OCI-LY7 (cell line): ENCODE measurements at regions not wholly inside any gene's neighbourhood (a gene's known extent, or its start where the extent isn't known, plus 50 kb on each side); places are given as distances from the start of the nearest gene placed in this dataset.

Source experiments
- EZH2phosphoT487 ChIP-seq: fragments of 200-600 bp; sonication (generic); IDR thresholded peaks from 2 replicates; pipeline ENCODE4 v1.6.1; 2018; ENCODE audit warnings: low read depth, borderline replicate concordance, mild to moderate bottlenecking, mixed run types, antibody characterized with exemption, low read length, moderate library complexity, mixed read lengths
- TF ChIP-seq, protein P1 (sequence below): fragments of 200-600 bp; sonication (generic); conservative IDR thresholded peaks from 2 replicates; pipeline ENCODE4 v1.5.1; 2014; ENCODE audit warnings: mild to moderate bottlenecking, antibody characterized with exemption, low read length, moderate library complexity, mixed read lengths

DNA sequence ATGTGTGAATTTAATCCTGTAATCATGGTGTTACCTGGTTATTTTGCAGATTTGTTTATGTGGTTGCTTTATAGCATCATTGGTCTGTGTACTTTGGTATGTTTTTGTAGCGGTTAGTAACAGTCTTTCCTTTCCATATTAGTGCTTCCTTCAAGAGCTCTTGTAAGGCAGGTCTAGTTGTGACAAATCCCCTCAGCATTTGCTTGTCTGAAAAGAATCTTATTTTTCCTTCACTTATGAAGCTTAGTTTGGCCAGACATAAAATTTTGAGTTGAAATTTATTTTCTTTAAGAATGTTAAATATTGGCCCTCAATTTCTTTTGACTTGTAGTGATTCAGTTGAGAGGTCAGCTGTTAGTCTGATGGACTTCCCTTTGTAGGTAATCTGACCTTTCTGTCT, 1096.1 kb upstream of the SLIT2 start:
- TF ChIP-seq, protein P1, sequence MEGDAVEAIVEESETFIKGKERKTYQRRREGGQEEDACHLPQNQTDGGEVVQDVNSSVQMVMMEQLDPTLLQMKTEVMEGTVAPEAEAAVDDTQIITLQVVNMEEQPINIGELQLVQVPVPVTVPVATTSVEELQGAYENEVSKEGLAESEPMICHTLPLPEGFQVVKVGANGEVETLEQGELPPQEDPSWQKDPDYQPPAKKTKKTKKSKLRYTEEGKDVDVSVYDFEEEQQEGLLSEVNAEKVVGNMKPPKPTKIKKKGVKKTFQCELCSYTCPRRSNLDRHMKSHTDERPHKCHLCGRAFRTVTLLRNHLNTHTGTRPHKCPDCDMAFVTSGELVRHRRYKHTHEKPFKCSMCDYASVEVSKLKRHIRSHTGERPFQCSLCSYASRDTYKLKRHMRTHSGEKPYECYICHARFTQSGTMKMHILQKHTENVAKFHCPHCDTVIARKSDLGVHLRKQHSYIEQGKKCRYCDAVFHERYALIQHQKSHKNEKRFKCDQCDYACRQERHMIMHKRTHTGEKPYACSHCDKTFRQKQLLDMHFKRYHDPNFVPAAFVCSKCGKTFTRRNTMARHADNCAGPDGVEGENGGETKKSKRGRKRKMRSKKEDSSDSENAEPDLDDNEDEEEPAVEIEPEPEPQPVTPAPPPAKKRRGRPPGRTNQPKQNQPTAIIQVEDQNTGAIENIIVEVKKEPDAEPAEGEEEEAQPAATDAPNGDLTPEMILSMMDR: no peak
- TF ChIP-seq EZH2phosphoT487: no peak
